Uterus (tissue), 2 donors: ENCODE measurements at regions not wholly inside any gene's neighbourhood (a gene's known extent, or its start where the extent isn't known, plus 50 kb on each side); places are given as distances from the start of the nearest gene placed in this dataset.

Source experiments
- POLR2A ChIP-seq, 2 donors: fragments of 450-650 bp; IDR thresholded peaks; one replicate each; pipeline ENCODE4 v1.6.1; 2016; ENCODE audit warnings: antibody characterized with exemption in 2 of 2, mild to moderate bottlenecking in 1 of 2, moderate library complexity in 1 of 2
- TF ChIP-seq, protein P1 (sequence below), 4 experiments: fragments of 200-600 bp in 2 of 4; fragments of 450-650 bp in 2 of 4; sonication (generic) in 2 of 4; IDR thresholded peaks; one replicate each; pipeline ENCODE4 v1.5.1; 2016 to 2019; ENCODE audit warnings: antibody characterized with exemption in 4 of 4, mild to moderate bottlenecking in 2 of 4, moderate library complexity in 1 of 4

DNA sequence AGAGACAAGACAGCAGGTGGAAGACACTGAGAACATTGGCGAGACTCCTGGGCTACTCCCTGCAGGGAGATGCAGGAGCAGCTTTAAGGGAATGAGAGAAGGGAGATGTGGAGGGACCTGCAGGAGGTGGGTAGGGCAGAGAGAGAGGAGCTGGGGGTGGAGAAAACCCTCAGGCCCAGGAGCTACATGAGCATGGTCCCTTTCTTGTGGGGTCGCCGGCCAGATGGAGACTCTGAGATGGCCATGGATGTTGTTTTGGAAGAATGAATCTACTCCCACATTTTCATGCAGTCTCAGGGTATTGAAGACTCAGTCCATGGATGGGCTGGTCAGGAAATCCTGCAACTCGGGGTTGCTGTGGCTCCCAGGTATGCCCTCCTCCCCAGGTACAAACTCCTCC, 1381.9 kb downstream of the TBC1D22A start:
- TF ChIP-seq, protein P1, sequence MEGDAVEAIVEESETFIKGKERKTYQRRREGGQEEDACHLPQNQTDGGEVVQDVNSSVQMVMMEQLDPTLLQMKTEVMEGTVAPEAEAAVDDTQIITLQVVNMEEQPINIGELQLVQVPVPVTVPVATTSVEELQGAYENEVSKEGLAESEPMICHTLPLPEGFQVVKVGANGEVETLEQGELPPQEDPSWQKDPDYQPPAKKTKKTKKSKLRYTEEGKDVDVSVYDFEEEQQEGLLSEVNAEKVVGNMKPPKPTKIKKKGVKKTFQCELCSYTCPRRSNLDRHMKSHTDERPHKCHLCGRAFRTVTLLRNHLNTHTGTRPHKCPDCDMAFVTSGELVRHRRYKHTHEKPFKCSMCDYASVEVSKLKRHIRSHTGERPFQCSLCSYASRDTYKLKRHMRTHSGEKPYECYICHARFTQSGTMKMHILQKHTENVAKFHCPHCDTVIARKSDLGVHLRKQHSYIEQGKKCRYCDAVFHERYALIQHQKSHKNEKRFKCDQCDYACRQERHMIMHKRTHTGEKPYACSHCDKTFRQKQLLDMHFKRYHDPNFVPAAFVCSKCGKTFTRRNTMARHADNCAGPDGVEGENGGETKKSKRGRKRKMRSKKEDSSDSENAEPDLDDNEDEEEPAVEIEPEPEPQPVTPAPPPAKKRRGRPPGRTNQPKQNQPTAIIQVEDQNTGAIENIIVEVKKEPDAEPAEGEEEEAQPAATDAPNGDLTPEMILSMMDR (IDR thresholded peaks at IDR 0.05) = no peak
- no peak for TF ChIP-seq POLR2A (IDR thresholded peaks at IDR 0.05)
